ENCODE measurements at regions not wholly inside any gene's neighbourhood (a gene's known extent, or its start where the extent isn't known, plus 50 kb on each side); places are given as distances from the start of the nearest gene placed in this dataset.

DNA sequence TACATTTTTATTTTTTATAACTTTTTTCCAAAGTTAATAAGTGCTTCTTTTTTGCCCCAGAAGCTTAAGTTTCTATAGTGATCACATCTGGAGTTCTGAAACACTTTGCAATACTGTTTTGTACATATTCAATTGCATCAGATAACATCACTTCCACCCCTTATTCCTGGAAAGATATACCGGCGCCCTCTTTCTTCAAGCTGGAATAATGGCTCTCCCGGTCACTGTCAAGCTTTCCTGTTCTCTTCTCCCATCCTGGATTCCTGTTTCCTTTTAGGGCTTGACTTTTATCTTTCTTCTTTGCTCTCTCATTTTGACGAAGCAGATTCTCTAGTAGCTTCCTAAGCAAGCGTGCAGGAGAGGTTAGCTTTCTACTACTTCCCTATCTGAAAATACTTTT is 1866.8 kb downstream of the MRPL39 start:
- TF ChIP-seq TAF1 (IDR thresholded peaks at IDR 0.05; ENCODE audit: low read depth): no peak
- H4K20me1 ChIP-seq (ENCODE audit: insufficient read depth): no peaks in the 10 kb centered on the region
- no peaks in the 10 kb centered on the region for H3F3A ChIP-seq (ENCODE audit: insufficient read depth, low read length, poor library complexity, severe bottlenecking)
- no peak overlapping the region for H2AFZ ChIP-seq (ENCODE audit: low read depth, low read length)
- H3K27me3 ChIP-seq (ENCODE audit: insufficient read depth, low read depth, low read length): no peaks in the 10 kb centered on the region
- H3K9ac ChIP-seq (ENCODE audit: low read length): no peak overlapping the region
- H3K9me2 ChIP-seq (ENCODE audit: insufficient read depth, low read length): no peaks in the 10 kb centered on the region
- no peaks in the 10 kb centered on the region for H3K9me3 ChIP-seq (ENCODE audit: low read length)
- no peak overlapping the region for H3K4me2 ChIP-seq (ENCODE audit: low read length)
- H3K79me2 ChIP-seq (replicated peaks; ENCODE audit: insufficient read depth, low read length): no peaks in the 10 kb centered on the region
- no peaks in the 10 kb centered on the region for H3K36me3 ChIP-seq (ENCODE audit: insufficient read depth, low read length)
- H3K4me3 ChIP-seq (ENCODE audit: low read length): no peak overlapping the region
- no peak overlapping the region for H3K27ac ChIP-seq (ENCODE audit: low read length)

DNA sequence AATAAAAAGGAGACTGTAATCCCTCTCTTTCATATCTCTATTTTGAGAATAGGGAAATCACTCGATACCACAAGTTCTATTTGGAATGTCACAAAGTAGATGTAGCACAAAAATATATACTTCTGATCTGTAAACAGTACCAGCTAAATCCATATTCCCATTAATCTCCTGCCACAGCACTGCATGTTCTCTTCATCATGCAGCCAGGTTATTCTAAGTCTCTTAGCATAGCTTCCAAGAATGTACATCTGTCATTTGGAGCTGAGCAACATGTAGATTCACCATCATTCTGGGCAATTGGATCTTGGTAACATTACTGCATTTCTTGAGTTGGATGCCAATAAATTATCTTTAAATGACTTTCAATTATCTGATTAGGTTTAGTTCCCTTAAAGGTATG is 1874.5 kb downstream of the MRPL39 start:
- H3K4me2 ChIP-seq (ENCODE audit: low read length): no peak overlapping the region
- H3K9me3 ChIP-seq (ENCODE audit: low read length): no peaks in the 10 kb centered on the region
- no peaks in the 10 kb centered on the region for H3F3A ChIP-seq (ENCODE audit: insufficient read depth, low read length, poor library complexity, severe bottlenecking)
- H4K20me1 ChIP-seq (ENCODE audit: insufficient read depth): no peaks in the 10 kb centered on the region
- no peak overlapping the region for H3K4me3 ChIP-seq (ENCODE audit: low read length)
- TF ChIP-seq POLR2AphosphoS5 (IDR thresholded peaks at IDR 0.05) (no peak), MXI1 (conservative IDR thresholded peaks at IDR 0.05; ENCODE audit: poor library complexity, severe bottlenecking) (no peak), RAD21 (conservative IDR thresholded peaks at IDR 0.05) (no peak), EZH2 (IDR thresholded peaks at IDR 0.05; ENCODE audit: borderline replicate concordance, insufficient read depth, low read length, poor library complexity, severe bottlenecking) (no peak), EP300 (conservative IDR thresholded peaks at IDR 0.05; ENCODE audit: poor library complexity, severe bottlenecking) (no peak), SMC3 (conservative IDR thresholded peaks at IDR 0.05; ENCODE audit: poor library complexity) (no peak), TAF1 (IDR thresholded peaks at IDR 0.05; ENCODE audit: low read depth) (no peak)
- TF ChIP-seq, protein P1, sequence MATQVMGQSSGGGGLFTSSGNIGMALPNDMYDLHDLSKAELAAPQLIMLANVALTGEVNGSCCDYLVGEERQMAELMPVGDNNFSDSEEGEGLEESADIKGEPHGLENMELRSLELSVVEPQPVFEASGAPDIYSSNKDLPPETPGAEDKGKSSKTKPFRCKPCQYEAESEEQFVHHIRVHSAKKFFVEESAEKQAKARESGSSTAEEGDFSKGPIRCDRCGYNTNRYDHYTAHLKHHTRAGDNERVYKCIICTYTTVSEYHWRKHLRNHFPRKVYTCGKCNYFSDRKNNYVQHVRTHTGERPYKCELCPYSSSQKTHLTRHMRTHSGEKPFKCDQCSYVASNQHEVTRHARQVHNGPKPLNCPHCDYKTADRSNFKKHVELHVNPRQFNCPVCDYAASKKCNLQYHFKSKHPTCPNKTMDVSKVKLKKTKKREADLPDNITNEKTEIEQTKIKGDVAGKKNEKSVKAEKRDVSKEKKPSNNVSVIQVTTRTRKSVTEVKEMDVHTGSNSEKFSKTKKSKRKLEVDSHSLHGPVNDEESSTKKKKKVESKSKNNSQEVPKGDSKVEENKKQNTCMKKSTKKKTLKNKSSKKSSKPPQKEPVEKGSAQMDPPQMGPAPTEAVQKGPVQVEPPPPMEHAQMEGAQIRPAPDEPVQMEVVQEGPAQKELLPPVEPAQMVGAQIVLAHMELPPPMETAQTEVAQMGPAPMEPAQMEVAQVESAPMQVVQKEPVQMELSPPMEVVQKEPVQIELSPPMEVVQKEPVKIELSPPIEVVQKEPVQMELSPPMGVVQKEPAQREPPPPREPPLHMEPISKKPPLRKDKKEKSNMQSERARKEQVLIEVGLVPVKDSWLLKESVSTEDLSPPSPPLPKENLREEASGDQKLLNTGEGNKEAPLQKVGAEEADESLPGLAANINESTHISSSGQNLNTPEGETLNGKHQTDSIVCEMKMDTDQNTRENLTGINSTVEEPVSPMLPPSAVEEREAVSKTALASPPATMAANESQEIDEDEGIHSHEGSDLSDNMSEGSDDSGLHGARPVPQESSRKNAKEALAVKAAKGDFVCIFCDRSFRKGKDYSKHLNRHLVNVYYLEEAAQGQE (IDR thresholded peaks at IDR 0.05; ENCODE audit: borderline replicate concordance): no peak
- TF ChIP-seq, protein P2, sequence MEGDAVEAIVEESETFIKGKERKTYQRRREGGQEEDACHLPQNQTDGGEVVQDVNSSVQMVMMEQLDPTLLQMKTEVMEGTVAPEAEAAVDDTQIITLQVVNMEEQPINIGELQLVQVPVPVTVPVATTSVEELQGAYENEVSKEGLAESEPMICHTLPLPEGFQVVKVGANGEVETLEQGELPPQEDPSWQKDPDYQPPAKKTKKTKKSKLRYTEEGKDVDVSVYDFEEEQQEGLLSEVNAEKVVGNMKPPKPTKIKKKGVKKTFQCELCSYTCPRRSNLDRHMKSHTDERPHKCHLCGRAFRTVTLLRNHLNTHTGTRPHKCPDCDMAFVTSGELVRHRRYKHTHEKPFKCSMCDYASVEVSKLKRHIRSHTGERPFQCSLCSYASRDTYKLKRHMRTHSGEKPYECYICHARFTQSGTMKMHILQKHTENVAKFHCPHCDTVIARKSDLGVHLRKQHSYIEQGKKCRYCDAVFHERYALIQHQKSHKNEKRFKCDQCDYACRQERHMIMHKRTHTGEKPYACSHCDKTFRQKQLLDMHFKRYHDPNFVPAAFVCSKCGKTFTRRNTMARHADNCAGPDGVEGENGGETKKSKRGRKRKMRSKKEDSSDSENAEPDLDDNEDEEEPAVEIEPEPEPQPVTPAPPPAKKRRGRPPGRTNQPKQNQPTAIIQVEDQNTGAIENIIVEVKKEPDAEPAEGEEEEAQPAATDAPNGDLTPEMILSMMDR (IDR thresholded peaks at IDR 0.05; ENCODE audit: poor library complexity, severe bottlenecking): no peak
- H3K9ac ChIP-seq (ENCODE audit: low read length): no peak overlapping the region
- no peaks in the 10 kb centered on the region for H3K79me2 ChIP-seq (replicated peaks; ENCODE audit: insufficient read depth, low read length)
- H3K27me3 ChIP-seq (ENCODE audit: insufficient read depth, low read depth, low read length): no peaks in the 10 kb centered on the region
- H3K9me2 ChIP-seq (ENCODE audit: insufficient read depth, low read length): no peaks in the 10 kb centered on the region
- no peaks in the 10 kb centered on the region for H3K36me3 ChIP-seq (ENCODE audit: insufficient read depth, low read length)
- no peak overlapping the region for H3K27ac ChIP-seq (ENCODE audit: low read length)
- H2AFZ ChIP-seq (ENCODE audit: low read depth, low read length): no peak overlapping the region

DNA sequence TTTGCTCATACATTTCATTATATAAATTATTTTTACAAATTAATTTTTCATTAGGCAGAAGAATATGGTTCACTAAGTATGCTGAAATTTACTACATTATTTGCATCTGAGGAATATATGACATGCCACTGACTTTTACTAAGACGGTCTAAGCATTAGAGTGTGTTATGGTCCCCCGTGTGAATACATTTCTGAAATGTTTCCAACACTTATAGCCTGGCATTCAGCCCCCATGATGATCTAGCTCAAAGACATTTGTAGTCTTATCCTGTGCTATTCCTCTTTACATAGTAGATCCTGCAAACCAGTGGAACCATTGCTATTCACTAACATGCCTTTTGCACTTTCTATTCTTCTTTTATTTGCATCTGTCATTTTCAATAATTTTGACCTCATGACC is 1878.0 kb downstream of the MRPL39 start:
- H3K27ac ChIP-seq (ENCODE audit: low read length): no peak overlapping the region
- H3K79me2 ChIP-seq (replicated peaks; ENCODE audit: insufficient read depth, low read length): no peaks in the 10 kb centered on the region
- no peaks in the 10 kb centered on the region for H3K9me3 ChIP-seq (ENCODE audit: low read length)
- no peak overlapping the region for H3K4me3 ChIP-seq (ENCODE audit: low read length)
- H3K36me3 ChIP-seq (ENCODE audit: insufficient read depth, low read length): no peaks in the 10 kb centered on the region
- H2AFZ ChIP-seq (ENCODE audit: low read depth, low read length): no peak overlapping the region
- H3K9me2 ChIP-seq (ENCODE audit: insufficient read depth, low read length): no peaks in the 10 kb centered on the region
- H3K4me2 ChIP-seq (ENCODE audit: low read length): no peak overlapping the region
- TF ChIP-seq POLR2AphosphoS5 (IDR thresholded peaks at IDR 0.05) (no peak), RAD21 (conservative IDR thresholded peaks at IDR 0.05) (no peak), TAF1 (IDR thresholded peaks at IDR 0.05; ENCODE audit: low read depth) (no peak), EZH2 (IDR thresholded peaks at IDR 0.05; ENCODE audit: borderline replicate concordance, insufficient read depth, low read length, poor library complexity, severe bottlenecking) (no peak), MXI1 (conservative IDR thresholded peaks at IDR 0.05; ENCODE audit: poor library complexity, severe bottlenecking) (no peak), SMC3 (conservative IDR thresholded peaks at IDR 0.05; ENCODE audit: poor library complexity) (no peak)
- TF ChIP-seq, protein P1 (IDR thresholded peaks at IDR 0.05; ENCODE audit: borderline replicate concordance): no peak
- TF ChIP-seq, protein P2 (IDR thresholded peaks at IDR 0.05; ENCODE audit: poor library complexity, severe bottlenecking): no peak
- H3K27me3 ChIP-seq (ENCODE audit: insufficient read depth, low read depth, low read length): no peaks in the 10 kb centered on the region
- H3F3A ChIP-seq (ENCODE audit: insufficient read depth, low read length, poor library complexity, severe bottlenecking): no peaks in the 10 kb centered on the region
- no peaks in the 10 kb centered on the region for H4K20me1 ChIP-seq (ENCODE audit: insufficient read depth)
- no peak overlapping the region for H3K9ac ChIP-seq (ENCODE audit: low read length)

Data from neural cell (in vitro differentiated cells).